ENCODE measurements at regions not wholly inside any gene's neighbourhood (a gene's known extent, or its start where the extent isn't known, plus 50 kb on each side); places are given as distances from the start of the nearest gene placed in this dataset.

DNA sequence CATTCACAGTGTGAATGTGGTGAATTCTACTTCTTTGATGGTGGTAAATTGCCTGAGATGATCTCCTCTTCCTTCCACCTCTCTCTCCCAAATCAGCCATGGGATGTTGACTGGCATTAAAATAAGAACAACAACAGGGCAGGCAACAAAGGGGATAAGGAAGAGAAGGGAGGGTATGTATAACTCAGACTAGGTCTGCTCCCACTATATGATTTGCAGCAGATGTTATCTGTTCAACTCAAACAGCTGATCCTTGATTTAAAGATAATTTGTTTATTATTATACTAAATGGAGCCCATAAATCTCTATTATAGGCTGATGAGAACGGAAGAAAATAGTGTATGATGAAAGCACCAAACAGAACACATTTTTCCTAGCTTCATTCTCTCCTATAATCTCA, 262.0 kb downstream of the BTBD3 start:
- TF ChIP-seq CTCF (IDR thresholded peaks at IDR 0.05 in 4 of 5, conservative IDR thresholded peaks at IDR 0.05 in 1 of 5) (no peak), POLR2A (IDR thresholded peaks at IDR 0.05) (no peak)
